HEK293 (cell line): ENCODE measurements at regions not wholly inside any gene's neighbourhood (a gene's known extent, or its start where the extent isn't known, plus 50 kb on each side); places are given as distances from the start of the nearest gene placed in this dataset.

Source experiments
- CTCF ChIP-seq: fragments of 450-650 bp; formaldehyde crosslinking; IDR thresholded peaks from 2 replicates; pipeline ENCODE4 v1.5.1; 2016; ENCODE audit warnings: missing biosample characterization, missing genetic modification characterization
- ZNF324 ChIP-seq: fragments of 450-650 bp; formaldehyde crosslinking; IDR thresholded peaks from 2 replicates; pipeline ENCODE4 v1.5.1; 2016; ENCODE audit warnings: missing biosample characterization, missing genetic modification characterization
- TF ChIP-seq, protein P1 (sequence below): sonication (generic); formaldehyde crosslinking; IDR thresholded peaks from 2 replicates; pipeline ENCODE4 v1.8.1; 2022; ENCODE audit warnings: mild to moderate bottlenecking, moderate library complexity, missing genetic modification reagents

DNA sequence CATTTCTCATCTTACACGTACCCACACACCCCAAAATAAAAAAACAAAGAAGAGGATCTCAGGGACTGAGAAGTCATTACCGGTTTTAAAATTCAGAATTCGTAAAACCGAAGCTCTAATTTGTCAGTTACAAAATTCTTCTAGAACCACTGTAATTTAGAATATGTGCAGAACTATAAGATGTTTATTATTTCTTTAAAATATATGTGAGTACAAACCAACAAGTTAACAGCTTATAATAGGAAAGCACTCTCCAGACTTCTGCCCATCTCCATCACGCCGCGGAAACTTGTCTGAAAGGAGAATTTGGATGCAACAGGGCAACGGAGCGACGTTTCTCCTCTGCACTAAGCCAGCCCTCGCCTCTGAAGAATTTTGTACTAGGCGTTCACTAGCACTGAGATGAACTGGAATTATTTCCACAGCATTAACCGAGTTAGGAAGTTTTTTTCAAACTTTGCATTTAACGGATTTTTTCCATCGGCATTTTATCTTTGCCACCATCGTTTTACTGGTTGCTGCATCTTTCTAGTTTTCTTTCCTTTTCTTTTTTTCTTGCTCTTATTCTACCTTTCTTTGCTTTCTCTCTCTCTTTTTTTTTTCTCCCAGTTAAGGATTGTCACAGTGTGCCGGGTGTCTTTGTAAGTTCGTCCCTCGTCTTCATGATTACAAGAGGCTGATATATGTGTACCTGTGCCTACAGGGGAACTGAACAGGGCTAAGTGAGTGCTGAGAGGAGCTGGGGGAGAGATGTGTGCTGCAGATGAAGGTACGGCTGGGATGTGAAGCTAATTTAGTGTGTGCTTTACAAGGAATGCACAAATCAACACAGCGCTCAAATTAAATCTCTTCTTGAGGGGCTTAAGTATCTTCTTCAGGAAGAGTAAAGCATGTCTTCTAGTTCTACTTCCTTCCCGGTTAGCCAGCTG is 295.9 kb upstream of the NFE2L3 start:
- TF ChIP-seq CTCF (no peak), ZNF324 (tag by site-specific recombination) (no peak)
- TF ChIP-seq, protein P1, sequence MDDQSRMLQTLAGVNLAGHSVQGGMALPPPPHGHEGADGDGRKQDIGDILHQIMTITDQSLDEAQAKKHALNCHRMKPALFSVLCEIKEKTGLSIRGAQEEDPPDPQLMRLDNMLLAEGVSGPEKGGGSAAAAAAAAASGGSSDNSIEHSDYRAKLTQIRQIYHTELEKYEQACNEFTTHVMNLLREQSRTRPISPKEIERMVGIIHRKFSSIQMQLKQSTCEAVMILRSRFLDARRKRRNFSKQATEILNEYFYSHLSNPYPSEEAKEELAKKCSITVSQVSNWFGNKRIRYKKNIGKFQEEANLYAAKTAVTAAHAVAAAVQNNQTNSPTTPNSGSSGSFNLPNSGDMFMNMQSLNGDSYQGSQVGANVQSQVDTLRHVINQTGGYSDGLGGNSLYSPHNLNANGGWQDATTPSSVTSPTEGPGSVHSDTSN (CRISPR knock-in tag), result no peak
